ENCODE measurements at regions not wholly inside any gene's neighbourhood (a gene's known extent, or its start where the extent isn't known, plus 50 kb on each side); places are given as distances from the start of the nearest gene placed in this dataset.
"Not testable (repeated sequence)": the region's sequence is repeated elsewhere in the genome, so short reads cannot be mapped to it uniquely, and the experiment has no call there.

- H3K27me3 ChIP-seq (replicated peaks; ENCODE audit: control insufficient read depth, insufficient read depth, low read length); DNase-seq (ENCODE audit: extremely low read depth, insufficient read length); H3K36me3 ChIP-seq (ENCODE audit: control insufficient read depth, insufficient read depth, low read length); H3K4me3 ChIP-seq (replicated peaks; ENCODE audit: low read depth, low read length): not testable (repeated sequence)
Measured at GRCh38 chr2:89196719-89197118, 505.2 kb downstream of the RPIA start.

- H3K36me3 ChIP-seq (ENCODE audit: control insufficient read depth, insufficient read depth, low read length); H3K4me3 ChIP-seq (replicated peaks; ENCODE audit: low read depth, low read length); H3K27me3 ChIP-seq (replicated peaks; ENCODE audit: control insufficient read depth, insufficient read depth, low read length); DNase-seq (ENCODE audit: extremely low read depth, insufficient read length): not testable (repeated sequence)
Measured at GRCh38 chr2:89198026-89198425, 506.6 kb downstream of the RPIA start.

DNA sequence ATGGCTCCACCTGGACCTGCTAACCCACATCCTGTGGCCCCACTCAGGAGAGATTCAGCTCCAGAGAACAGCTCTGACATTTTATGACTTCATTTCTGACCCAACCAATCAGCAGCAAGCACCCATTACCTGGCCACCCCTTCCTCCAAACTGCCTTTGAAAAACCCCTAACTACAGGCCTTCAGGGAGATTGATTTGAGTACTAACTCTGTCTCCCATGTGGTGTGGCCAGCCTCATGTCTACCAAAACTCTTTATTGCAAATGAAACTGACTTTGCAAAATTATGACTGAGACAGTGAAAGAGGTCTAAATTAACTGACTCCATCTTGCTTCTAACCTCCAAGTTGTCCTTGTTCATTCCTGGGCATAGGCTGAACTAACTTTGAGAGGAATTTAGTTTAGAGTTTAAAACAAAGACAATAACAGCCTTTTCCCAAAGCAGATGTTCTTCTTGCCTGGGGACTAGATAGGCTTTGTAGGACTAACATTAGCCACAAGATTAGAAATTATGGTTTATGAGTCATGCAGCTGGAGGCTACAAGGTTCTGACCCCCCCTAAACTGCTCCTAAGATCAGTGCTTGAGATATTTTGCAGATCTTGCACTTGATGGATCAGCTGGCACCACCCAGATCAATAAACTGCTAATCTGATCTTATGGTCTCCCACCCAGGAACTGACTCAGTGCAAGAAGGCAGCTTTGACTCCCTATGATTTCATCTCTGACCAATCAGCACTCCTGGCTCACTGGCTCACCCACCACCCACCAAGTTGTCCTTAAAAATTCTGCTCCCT is 508.2 kb downstream of the RPIA start:
- H3K36me3 ChIP-seq (ENCODE audit: control insufficient read depth, insufficient read depth, low read length); H3K4me3 ChIP-seq (replicated peaks; ENCODE audit: low read depth, low read length); H3K27me3 ChIP-seq (replicated peaks; ENCODE audit: control insufficient read depth, insufficient read depth, low read length); DNase-seq (ENCODE audit: extremely low read depth, insufficient read length): not testable (repeated sequence)

DNA sequence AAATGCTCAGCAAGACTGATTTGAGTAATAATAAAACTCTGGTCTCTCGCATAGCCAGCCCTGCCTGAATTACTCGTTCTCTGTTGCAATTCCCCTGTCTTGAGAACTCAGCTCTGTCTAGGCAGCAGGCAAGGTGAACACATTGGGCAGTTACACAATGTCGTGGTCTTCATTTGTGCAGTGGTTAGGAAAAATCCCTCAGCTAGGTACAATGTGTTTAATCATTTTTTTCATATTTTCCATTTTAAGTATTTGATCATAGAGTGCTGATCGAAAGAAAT is 508.7 kb downstream of the RPIA start:
- not testable (repeated sequence) for H3K27me3 ChIP-seq (replicated peaks; ENCODE audit: control insufficient read depth, insufficient read depth, low read length); H3K36me3 ChIP-seq (ENCODE audit: control insufficient read depth, insufficient read depth, low read length); H3K4me3 ChIP-seq (replicated peaks; ENCODE audit: low read depth, low read length); DNase-seq (ENCODE audit: extremely low read depth, insufficient read length)

DNA sequence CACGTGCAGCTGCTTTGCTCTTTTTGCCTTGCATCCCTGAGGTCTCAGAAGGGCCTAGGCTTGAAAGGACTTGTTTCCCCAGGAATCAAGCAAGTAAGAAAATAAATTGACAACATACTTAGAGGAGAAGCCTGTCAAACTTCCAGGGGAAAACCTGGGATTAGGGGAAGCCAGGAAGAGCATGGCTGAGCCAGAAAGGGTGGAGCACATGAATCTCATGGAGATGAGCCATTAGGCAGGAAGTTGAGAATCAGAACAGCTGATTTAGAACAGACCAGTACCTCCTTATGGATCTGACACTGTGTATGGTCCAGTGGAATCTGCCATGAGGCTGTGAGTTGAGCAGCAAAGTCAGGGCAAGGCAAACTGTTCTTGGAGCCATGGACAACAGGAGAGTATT is 511.0 kb downstream of the RPIA start:
- not testable (repeated sequence) for H3K27me3 ChIP-seq (replicated peaks; ENCODE audit: control insufficient read depth, insufficient read depth, low read length); DNase-seq (ENCODE audit: extremely low read depth, insufficient read length); H3K4me3 ChIP-seq (replicated peaks; ENCODE audit: low read depth, low read length); H3K36me3 ChIP-seq (ENCODE audit: control insufficient read depth, insufficient read depth, low read length)

- H3K4me3 ChIP-seq (replicated peaks; ENCODE audit: low read depth, low read length); H3K36me3 ChIP-seq (ENCODE audit: control insufficient read depth, insufficient read depth, low read length); DNase-seq (ENCODE audit: extremely low read depth, insufficient read length); H3K27me3 ChIP-seq (replicated peaks; ENCODE audit: control insufficient read depth, insufficient read depth, low read length): not testable (repeated sequence)
- TF ChIP-seq, protein P1, sequence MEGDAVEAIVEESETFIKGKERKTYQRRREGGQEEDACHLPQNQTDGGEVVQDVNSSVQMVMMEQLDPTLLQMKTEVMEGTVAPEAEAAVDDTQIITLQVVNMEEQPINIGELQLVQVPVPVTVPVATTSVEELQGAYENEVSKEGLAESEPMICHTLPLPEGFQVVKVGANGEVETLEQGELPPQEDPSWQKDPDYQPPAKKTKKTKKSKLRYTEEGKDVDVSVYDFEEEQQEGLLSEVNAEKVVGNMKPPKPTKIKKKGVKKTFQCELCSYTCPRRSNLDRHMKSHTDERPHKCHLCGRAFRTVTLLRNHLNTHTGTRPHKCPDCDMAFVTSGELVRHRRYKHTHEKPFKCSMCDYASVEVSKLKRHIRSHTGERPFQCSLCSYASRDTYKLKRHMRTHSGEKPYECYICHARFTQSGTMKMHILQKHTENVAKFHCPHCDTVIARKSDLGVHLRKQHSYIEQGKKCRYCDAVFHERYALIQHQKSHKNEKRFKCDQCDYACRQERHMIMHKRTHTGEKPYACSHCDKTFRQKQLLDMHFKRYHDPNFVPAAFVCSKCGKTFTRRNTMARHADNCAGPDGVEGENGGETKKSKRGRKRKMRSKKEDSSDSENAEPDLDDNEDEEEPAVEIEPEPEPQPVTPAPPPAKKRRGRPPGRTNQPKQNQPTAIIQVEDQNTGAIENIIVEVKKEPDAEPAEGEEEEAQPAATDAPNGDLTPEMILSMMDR (IDR thresholded peaks at IDR 0.05; ENCODE audit: insufficient read depth, low read length, poor library complexity, severe bottlenecking), result peak; percentile 51
Measured at GRCh38 chr2:89205153-89205552, 513.7 kb downstream of the RPIA start.

DNA sequence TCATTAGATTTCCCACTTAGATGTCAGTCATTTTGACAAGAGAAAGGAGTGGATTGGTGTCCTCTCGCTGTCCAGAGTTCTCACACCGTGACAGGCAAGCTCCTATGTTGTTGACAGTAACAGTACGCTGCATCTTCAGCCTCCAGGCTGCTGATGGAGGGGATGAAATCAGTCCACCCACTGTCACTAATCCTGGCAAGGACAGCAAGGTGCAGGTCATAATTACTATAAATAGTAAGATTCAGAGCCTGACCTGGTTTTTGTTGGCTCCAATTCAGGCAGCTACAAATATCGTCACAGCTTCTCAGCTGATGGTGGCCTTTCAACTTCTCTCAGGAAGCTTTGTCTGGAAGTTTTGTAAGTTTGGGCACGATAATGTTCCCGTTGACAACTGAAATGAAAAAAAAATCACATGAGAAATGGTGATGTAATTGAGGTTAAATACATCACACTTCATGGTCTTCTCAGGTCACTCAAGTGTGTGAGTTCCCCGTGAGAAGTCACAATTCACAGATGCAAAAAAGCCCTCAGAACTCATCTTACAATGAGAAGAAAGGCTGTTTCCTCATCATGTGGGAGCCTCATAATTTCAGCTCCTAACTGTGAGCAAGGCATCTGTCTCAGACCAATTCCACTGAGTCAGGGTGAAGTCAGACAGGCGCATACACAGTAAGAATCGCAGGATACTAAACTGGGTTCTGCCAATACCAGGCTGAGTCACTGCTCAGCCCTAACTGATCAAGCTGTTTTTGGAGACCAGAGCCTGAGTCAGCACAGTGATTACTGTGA is 516.9 kb downstream of the RPIA start:
- not testable (repeated sequence) for H3K4me3 ChIP-seq (replicated peaks; ENCODE audit: low read depth, low read length); H3K36me3 ChIP-seq (ENCODE audit: control insufficient read depth, insufficient read depth, low read length); H3K27me3 ChIP-seq (replicated peaks; ENCODE audit: control insufficient read depth, insufficient read depth, low read length)
- peak; percentile 21 for DNase-seq (ENCODE audit: extremely low read depth, insufficient read length)

DNA sequence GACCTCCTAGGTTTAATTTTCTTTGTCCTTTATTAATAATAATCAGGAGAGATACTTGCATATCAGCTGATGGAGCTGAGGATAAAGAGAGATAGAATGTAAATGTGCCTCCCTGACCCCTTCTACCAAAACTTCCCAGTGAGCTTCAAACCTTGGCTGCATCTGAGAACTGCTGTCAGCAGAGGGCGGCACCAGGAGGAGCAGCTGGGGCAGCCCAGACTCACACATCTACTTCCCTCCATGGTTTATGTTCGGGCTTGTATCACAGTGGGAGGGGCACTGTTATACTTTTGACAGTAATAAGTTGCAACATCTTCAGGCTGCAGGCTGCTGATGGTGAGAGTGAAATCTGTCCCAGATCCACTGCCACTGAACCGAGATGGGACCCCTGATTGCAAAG is 521.7 kb downstream of the RPIA start:
- not testable (repeated sequence) for H3K36me3 ChIP-seq (ENCODE audit: control insufficient read depth, insufficient read depth, low read length); H3K4me3 ChIP-seq (replicated peaks; ENCODE audit: low read depth, low read length); DNase-seq (ENCODE audit: extremely low read depth, insufficient read length); H3K27me3 ChIP-seq (replicated peaks; ENCODE audit: control insufficient read depth, insufficient read depth, low read length)
- TF ChIP-seq, protein P1 (IDR thresholded peaks at IDR 0.05; ENCODE audit: insufficient read depth, low read length, poor library complexity, severe bottlenecking), result peak; percentile 18

DNA sequence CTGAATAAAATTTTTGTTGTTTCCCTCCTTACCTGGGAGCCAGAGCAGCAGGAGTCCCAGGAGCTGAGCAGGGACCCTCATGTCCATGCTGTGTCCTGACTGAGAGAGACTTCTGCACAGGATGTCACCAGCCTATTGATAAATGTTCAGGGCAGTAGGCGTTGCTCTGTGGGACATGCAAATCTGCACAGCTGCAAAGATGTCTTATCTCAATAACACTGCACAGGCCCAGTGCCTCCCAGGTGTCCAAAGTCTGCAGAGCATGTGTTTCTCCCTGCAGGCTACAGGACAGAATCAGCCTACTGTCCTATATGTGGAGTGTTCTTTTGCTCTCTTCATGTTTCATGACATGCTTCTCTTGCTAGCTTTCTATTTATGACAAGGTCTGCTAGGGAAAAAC is 522.3 kb downstream of the RPIA start:
- not testable (repeated sequence) for DNase-seq (ENCODE audit: extremely low read depth, insufficient read length); H3K27me3 ChIP-seq (replicated peaks; ENCODE audit: control insufficient read depth, insufficient read depth, low read length); H3K36me3 ChIP-seq (ENCODE audit: control insufficient read depth, insufficient read depth, low read length); H3K4me3 ChIP-seq (replicated peaks; ENCODE audit: low read depth, low read length)

DNA sequence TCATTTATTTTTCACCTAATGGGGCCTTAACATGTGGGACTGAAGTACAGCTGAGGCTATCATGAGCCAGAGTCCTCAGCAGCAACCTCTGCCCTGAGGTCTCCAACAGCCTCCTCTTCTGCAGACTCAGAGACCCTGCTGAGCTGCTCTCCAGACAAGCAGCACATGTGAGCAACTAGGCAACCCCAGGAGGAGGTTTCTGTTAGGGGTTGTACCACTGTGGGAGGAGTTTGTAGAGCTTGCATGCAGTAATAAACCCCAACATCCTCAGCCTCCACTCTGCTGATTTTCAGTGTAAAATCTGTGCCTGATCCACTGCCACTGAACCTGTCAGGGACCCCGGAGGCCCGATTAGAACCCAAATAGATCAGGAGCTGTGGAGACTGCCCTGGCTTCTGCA is 530.0 kb downstream of the RPIA start:
- not testable (repeated sequence) for H3K36me3 ChIP-seq (ENCODE audit: control insufficient read depth, insufficient read depth, low read length); H3K27me3 ChIP-seq (replicated peaks; ENCODE audit: control insufficient read depth, insufficient read depth, low read length); H3K4me3 ChIP-seq (replicated peaks; ENCODE audit: low read depth, low read length); DNase-seq (ENCODE audit: extremely low read depth, insufficient read length)

- H3K4me3 ChIP-seq (replicated peaks; ENCODE audit: low read depth, low read length); DNase-seq (ENCODE audit: extremely low read depth, insufficient read length); H3K36me3 ChIP-seq (ENCODE audit: control insufficient read depth, insufficient read depth, low read length); H3K27me3 ChIP-seq (replicated peaks; ENCODE audit: control insufficient read depth, insufficient read depth, low read length): not testable (repeated sequence)
Measured at GRCh38 chr2:89222063-89222732, 530.7 kb downstream of the RPIA start.

DNA sequence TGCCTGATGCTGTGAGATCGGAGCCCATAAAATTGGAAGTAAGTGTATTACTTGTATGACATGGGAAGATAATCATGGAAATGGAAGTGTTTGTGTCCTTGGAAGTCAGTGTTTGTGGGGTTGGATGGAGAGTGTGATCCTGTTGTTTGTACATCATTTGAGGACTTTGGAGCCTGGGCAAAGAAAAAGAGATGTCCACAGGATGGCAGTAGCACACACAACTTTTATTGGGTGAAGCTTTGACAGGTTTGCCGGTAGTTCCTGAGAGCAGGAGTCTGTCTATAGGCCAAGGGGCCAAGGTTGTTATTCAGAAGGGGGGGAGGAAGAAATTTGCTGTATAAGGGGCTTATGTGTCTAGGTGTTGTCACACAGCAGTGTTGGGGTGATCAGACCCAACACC is 533.3 kb downstream of the RPIA start:
- H3K27me3 ChIP-seq (replicated peaks; ENCODE audit: control insufficient read depth, insufficient read depth, low read length); DNase-seq (ENCODE audit: extremely low read depth, insufficient read length); H3K4me3 ChIP-seq (replicated peaks; ENCODE audit: low read depth, low read length); H3K36me3 ChIP-seq (ENCODE audit: control insufficient read depth, insufficient read depth, low read length): not testable (repeated sequence)
